ENCODE measurements at regions not wholly inside any gene's neighbourhood (a gene's known extent, or its start where the extent isn't known, plus 50 kb on each side); places are given as distances from the start of the nearest gene placed in this dataset.
A peak's percentile ranks its signal among the peaks of the same experiment; 100 is the strongest.
"Not testable (repeated sequence)": the region's sequence is repeated elsewhere in the genome, so short reads cannot be mapped to it uniquely, and the experiment has no call there.

GRCh38 chr5:172546196-172546595 lies 91.9 kb upstream of the SH3PXD2B start:
- DNase-seq, result no peak

GRCh38 chr5:172545291-172545801 lies 91.0 kb upstream of the SH3PXD2B start:
- DNase-seq, result no peak

- no peak for DNase-seq
Observed at GRCh38 chr5:172544371-172545095, 90.2 kb upstream of the SH3PXD2B start.

- DNase-seq, result no peak
Observed at GRCh38 chr5:172543484-172544298, 89.4 kb upstream of the SH3PXD2B start.

- DNase-seq, result no peak
Observed at GRCh38 chr5:172542651-172543131, 88.4 kb upstream of the SH3PXD2B start.

GRCh38 chr5:172541773-172542136 lies 87.4 kb upstream of the SH3PXD2B start:
- no peak for DNase-seq

- no peak for DNase-seq
Observed at GRCh38 chr5:172541099-172541772, 86.9 kb upstream of the SH3PXD2B start.

GRCh38 chr5:172540099-172540870 lies 86.0 kb upstream of the SH3PXD2B start:
- no peak for DNase-seq

- DNase-seq, result no peak
Observed at GRCh38 chr5:172535108-172535445, 80.8 kb upstream of the SH3PXD2B start.

- DNase-seq, result no peak
Observed at GRCh38 chr5:172534229-172535107, 80.1 kb upstream of the SH3PXD2B start.

- DNase-seq, result no peak
Observed at GRCh38 chr5:172533399-172534228, 79.3 kb upstream of the SH3PXD2B start.

- DNase-seq, result peak; percentile 57
Observed at GRCh38 chr5:172533058-172533398, 78.7 kb upstream of the SH3PXD2B start.

GRCh38 chr5:172532439-172532838 lies 78.1 kb upstream of the SH3PXD2B start:
- DNase-seq, result not testable (repeated sequence)

GRCh38 chr5:172531704-172532026 lies 77.3 kb upstream of the SH3PXD2B start:
- DNase-seq, result no peak

- no peak for DNase-seq
Observed at GRCh38 chr5:172530878-172531703, 76.8 kb upstream of the SH3PXD2B start.

GRCh38 chr5:172530406-172530805 lies 76.1 kb upstream of the SH3PXD2B start:
- DNase-seq, result no peak

- DNase-seq, result no peak
Observed at GRCh38 chr5:172529896-172530295, 75.6 kb upstream of the SH3PXD2B start.

GRCh38 chr5:172528440-172528839 lies 74.1 kb upstream of the SH3PXD2B start:
- no peak for DNase-seq

- DNase-seq, result no peak
Observed at GRCh38 chr5:172527559-172527958, 73.2 kb upstream of the SH3PXD2B start.

- DNase-seq, result no peak
Observed at GRCh38 chr5:172525996-172526360, 71.7 kb upstream of the SH3PXD2B start.

All from NCI-H146 (cell line).